GM18519 (cell line): ENCODE measurements at regions not wholly inside any gene's neighbourhood (a gene's known extent, or its start where the extent isn't known, plus 50 kb on each side); places are given as distances from the start of the nearest gene placed in this dataset.

ENCODE experiments used
- ATAC-seq: cut with Tn5 transposase; IDR thresholded peaks from one replicate; pipeline ENCODE4 v1.9.1; 2021; ENCODE audit warnings: mild to moderate bottlenecking, moderate library complexity; ENCODE audit not compliant: unreplicated experiment, low FRiP score

- no peak for ATAC-seq
These were observed 354.1 kb downstream of the GRIA2 start for GRCh38 chr4:157574606-157575005.

- no peak for ATAC-seq
These were observed 352.4 kb downstream of the GRIA2 start for GRCh38 chr4:157572951-157573350.

- no peak for ATAC-seq
These were observed 351.8 kb downstream of the GRIA2 start for GRCh38 chr4:157572284-157572683.

- no peak for ATAC-seq
These were observed 344.2 kb downstream of the GRIA2 start for GRCh38 chr4:157564771-157565170.

GRCh38 chr4:157564218-157564617 lies 343.7 kb downstream of the GRIA2 start:
- ATAC-seq = no peak

GRCh38 chr4:157558016-157558415 lies 337.5 kb downstream of the GRIA2 start:
- ATAC-seq = no peak

- ATAC-seq = no peak
These were observed 329.5 kb downstream of the GRIA2 start for GRCh38 chr4:157550028-157550427.

GRCh38 chr4:157527954-157528353 lies 307.4 kb downstream of the GRIA2 start:
- no peak for ATAC-seq

- ATAC-seq = no peak
These were observed 301.4 kb downstream of the GRIA2 start for GRCh38 chr4:157521906-157522305.

- no peak for ATAC-seq
These were observed 294.2 kb downstream of the GRIA2 start for GRCh38 chr4:157514711-157515110.

- no peak for ATAC-seq
These were observed 288.8 kb downstream of the GRIA2 start for GRCh38 chr4:157509341-157509740.

GRCh38 chr4:157502656-157503055 lies 282.1 kb downstream of the GRIA2 start:
- ATAC-seq = no peak

GRCh38 chr4:157459785-157460184 lies 239.3 kb downstream of the GRIA2 start:
- no peak for ATAC-seq

GRCh38 chr4:157447195-157447594 lies 226.7 kb downstream of the GRIA2 start:
- ATAC-seq = no peak

- no peak for ATAC-seq
These were observed 223.5 kb downstream of the GRIA2 start for GRCh38 chr4:157444014-157444413.

GRCh38 chr4:157443537-157443936 lies 223.0 kb downstream of the GRIA2 start:
- no peak for ATAC-seq

- ATAC-seq = no peak
These were observed 205.4 kb downstream of the GRIA2 start for GRCh38 chr4:157425897-157426296.

GRCh38 chr4:157423526-157424020 lies 203.0 kb downstream of the GRIA2 start:
- no peak for ATAC-seq

- no peak for ATAC-seq
These were observed 200.8 kb downstream of the GRIA2 start for GRCh38 chr4:157421365-157421764.
